ENCODE measurements at regions not wholly inside any gene's neighbourhood (a gene's known extent, or its start where the extent isn't known, plus 50 kb on each side); places are given as distances from the start of the nearest gene placed in this dataset.

DNA sequence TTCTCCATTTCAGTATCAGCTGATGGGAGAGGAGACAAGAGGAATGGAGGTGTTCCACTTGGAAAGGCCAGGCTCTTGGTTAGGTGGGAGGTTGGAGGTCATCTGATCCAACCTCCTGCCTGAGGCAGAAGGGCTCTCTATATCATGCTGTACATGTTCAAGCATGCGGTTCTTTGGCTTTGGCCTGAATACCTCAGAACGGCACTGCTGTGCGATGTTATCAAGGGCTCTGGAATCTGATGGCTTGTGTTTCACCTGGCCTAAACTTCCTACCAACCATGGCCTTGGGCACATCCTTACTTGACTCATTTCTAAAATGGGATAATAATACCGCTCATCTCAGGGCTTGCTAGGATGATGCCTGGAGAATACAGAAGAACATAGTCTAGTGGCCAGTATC, 90.1 kb upstream of the FAM169A start:
- no peak for DNase-seq (ENCODE audit: low read depth in 2 of 3, low spot score in 2 of 3)

DNA sequence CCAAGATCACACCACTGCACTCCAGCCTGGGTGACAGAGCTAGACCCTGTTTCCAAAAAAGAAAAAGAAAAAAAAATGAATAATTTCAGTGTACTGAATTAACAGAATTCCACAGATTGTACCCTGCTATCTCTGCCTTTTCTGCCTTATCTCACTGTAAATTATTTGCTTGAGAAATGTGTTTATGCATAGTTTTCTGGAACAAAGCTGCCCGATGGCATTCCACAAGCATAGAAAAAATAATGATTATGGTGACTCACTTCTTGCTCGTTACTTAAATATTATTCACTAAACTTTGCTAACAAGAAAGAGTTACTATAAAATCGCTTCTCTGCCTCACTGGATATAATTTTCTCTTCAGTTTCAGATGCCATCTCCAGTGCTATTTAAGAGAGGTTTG, 88.7 kb upstream of the FAM169A start:
- no peak for DNase-seq (ENCODE audit: low read depth in 2 of 3, low spot score in 2 of 3)

GRCh38 chr5:74953937-74954720, 87.9 kb upstream of the FAM169A start:
- DNase-seq (ENCODE audit: low read depth in 2 of 3, low spot score in 2 of 3), result no peak

- DNase-seq (ENCODE audit: low read depth in 2 of 3, low spot score in 2 of 3), result no peak
These were observed 87.4 kb upstream of the FAM169A start for GRCh38 chr5:74953554-74953936.

DNA sequence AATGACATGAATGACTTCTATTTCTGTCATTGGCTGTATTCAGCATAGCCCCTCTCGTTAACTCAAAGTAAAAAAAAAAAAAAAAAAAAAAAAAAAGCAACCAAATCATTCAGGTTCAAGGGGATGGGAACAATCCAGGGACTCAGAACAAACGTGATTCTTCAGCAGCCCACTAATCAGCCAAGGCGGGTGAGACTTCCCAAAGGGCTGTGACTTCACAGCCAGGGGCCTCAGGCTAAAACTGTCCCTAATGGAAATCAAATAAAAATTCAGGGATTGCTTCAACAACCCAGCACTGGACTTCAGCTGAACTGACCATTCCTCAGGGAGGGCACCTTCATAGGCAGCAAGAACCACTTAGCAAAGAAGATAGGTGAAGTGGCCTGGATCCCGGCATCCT, 86.2 kb upstream of the FAM169A start:
- no peak for DNase-seq (ENCODE audit: low read depth in 2 of 3, low spot score in 2 of 3)

DNA sequence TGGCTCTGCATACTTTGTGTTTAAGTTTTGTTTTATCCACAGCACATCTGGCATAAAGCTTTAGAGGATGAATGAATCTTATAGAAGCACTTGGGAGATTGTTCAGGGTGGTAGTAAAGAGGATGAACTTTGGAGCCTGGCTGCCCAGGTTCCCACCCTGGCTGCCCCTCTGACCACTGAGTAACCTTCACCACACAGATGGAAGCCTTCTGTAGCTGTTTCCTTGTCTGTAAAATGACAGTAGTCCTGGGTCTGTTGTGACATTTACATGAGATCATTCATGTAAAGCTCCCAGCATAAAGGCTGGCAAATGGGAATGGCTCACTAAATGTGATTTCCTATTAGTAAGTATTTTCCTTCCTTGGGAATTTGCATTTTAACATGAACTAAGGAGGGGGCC, 85.7 kb upstream of the FAM169A start:
- DNase-seq (ENCODE audit: low read depth in 2 of 3, low spot score in 2 of 3), result no peak

DNA sequence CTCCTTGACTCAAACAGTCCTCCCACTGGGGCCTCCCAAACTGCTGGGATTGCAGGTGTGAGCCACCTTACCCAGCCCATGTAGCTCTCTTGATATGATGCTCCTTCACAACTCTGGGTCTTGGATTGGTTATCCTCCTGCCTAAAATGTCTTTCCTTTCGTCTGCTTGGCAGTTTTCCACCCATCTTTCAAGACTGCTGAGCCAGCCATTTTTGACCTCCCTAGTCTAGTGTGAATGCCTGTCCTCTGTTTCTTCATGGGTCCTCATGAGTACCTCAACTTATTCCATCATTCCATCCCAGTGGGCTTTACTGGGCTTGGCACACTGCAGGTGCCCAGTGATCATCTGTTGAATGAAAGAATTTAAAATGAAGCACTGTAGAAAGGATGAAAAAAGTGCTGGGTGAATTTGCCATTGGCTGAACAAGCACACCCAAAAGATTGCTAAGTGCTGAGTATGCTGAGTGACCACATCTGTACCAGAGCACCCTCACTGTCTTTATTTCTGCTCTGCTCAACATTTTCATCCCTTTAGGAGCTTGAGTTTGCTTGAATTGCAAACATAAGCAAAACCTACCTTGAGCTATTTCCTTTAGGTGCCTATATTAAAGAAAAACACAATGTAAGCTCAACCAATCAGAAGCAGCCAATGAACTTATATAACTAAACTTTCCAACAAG, 84.8 kb upstream of the FAM169A start:
- DNase-seq (ENCODE audit: low read depth in 2 of 3, low spot score in 2 of 3), result no peak

DNA sequence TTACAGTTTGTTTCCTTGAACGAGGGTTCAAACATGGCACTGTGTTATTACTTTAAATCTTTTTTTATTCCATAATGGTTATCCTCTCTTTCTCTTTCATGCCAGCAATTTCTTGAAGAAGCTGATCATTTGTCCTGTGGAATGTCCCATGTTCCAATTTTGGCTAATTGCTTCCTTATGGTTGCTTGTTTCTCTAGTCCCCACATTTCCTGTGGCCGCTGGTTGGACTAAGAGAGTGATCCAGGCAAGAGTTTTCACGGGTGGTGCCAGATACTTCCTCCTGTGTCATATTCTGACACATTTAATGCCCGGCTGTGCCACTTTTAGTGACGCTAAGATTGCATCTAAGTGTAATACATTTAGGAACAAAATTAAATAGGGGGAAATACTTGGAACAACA, 83.8 kb upstream of the FAM169A start:
- DNase-seq (ENCODE audit: low read depth in 2 of 3, low spot score in 2 of 3), result no peak

- no peak for DNase-seq (ENCODE audit: low read depth in 2 of 3, low spot score in 2 of 3)
These were observed 81.9 kb upstream of the FAM169A start for GRCh38 chr5:74948031-74948546.

- no peak for DNase-seq (ENCODE audit: low read depth in 2 of 3, low spot score in 2 of 3)
These were observed 80.3 kb upstream of the FAM169A start for GRCh38 chr5:74946471-74946870.

DNA sequence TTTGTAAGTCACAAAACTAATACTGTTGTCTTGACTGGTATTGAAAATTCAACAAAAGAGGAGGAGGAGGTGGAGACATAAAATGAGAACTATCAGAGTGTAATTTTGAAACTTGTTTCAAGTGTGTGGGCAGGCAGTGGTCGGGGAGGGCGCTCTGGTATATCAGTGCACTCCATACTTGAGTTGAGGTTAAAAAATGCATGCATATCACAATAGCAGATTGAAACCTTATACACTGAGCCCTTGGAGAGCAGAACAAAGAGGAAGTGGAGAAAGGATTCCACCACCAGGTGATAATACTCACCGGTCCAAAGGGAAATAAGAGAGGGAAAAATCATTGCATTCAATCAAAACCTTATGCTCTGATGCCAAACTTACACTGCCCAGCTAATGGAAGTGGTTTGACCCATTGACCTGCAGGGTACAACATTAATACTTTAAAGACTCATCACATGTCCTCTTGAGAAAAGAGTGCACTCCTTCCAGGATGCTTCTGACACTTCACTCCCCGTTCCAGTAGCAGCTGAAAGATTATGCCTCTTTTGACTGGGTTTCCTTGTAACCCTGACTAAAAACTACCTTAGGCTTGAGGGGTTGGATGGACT, 79.5 kb upstream of the FAM169A start:
- peak in 2 of 3 experiments; percentile 2 to 10 for DNase-seq (ENCODE audit: low read depth in 2 of 3, low spot score in 2 of 3)

- no peak for DNase-seq (ENCODE audit: low read depth in 2 of 3, low spot score in 2 of 3)
These were observed 77.7 kb upstream of the FAM169A start for GRCh38 chr5:74943905-74944304.

DNA sequence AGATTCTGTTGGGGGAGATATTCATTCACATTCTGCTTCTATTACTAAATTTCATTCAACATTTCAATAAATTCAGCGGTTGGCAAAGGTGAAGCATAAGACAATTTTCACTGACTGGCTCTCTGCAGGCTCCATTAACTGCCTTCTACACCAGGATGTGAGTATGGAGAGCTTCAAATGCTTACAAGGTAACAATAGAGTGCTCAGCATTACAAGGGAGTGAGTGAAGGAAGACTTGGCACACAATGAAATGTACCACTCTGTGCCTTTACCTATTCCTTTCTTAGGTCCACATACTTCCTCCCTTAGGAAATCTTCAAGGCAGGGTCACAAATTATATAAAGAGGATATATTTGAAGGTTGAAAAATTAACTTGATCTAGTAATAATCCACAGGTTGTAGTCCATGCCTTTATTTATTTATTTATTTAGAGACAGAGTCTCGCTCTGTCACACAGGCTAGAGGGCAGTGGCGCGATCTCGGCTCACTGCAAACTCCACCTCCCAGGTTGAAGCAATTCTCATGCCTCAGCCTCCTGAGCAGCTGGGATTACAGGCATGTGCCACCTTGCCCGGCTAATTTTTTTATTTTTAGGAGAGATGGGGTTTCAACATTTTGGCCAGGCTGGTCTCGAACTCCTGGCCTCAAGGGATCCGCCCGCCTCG, 76.6 kb upstream of the FAM169A start:
- DNase-seq (ENCODE audit: low read depth in 2 of 3, low spot score in 2 of 3), result no peak

DNA sequence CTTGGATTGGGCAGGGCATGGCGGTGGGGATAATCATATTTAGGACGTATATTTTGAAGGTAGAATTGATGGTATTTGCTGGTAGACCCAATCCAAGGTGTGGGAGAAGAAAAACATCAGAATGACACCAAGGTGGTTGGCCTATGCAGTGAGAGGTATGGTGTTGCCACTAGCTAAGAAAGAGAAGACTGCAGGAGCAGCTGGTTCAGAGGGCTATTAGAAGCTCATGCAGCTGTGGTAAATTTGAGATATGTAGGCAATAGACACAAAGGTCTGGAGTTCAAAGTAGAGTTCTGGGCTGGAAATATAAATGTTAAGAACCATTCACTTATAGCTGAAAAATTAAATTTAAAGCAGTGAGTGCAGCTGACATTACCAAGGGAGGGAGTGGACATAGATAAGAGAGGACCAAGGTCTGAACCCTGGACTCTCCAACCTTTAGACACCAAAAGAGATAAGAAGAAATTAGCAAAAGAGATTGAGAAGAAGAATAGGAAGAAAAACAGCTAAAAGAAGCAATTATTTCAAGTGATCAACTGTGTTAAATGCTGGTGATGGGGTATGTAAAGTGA, 74.7 kb upstream of the FAM169A start:
- no peak for DNase-seq (ENCODE audit: low read depth in 2 of 3, low spot score in 2 of 3)

- no peak for DNase-seq (ENCODE audit: low read depth in 2 of 3, low spot score in 2 of 3)
These were observed 72.2 kb upstream of the FAM169A start for GRCh38 chr5:74938250-74938933.

DNA sequence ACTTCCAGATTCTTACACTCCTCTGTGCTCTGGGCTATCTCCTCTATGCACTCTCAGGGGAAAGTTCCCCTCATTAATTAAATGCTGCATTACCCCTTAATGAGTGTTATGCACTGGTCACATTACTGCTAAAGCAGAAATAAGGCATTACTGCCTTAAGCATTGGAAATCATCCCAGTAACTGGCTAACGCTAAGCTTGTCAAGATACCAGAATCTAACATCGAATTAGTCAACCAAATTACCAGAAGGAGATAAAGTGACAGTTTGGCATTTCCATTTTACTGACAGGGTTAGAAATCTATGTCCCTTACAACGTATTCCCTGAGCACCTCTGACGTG, 69.5 kb upstream of the FAM169A start:
- no peak for DNase-seq (ENCODE audit: low read depth in 2 of 3, low spot score in 2 of 3)

DNA sequence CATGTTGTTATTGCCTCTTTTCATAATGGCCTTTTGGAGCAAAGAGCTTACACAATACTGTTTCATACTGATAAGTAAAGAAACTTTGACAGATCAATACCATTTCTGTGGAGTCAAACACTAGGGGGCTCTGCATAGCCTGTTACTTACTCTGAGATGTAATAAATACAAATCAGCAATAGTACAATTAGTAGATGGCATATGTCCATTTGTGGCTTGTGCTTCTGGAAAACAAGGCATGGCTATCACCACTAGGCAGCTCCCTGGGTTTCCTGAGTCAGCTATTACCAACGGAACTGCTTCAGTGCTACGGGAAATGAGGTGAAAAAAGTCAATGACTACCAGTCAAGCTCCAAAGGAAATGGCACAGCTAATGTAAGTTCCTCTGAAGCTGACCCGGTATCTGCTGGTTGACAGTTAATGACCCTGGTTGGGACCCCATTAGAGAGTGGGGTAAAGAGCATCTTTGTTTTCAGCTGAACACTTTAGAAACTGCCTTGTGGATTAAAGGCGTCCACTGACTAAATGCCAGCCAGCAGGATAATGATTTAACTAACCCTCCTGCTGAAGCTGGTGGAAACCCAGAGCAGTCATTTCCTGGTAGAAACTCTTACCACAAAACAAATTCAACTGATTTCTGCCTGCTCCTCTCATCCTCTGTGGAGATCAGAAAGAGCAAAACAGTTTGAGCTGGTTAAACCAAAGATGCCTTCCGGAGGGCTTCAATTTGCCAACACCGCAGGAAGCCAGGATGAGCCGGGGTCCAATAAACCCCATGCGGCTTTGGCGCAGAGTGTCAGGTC, 69.0 kb upstream of the FAM169A start:
- peak in 2 of 3 experiments; percentile 9 to 13 for DNase-seq (ENCODE audit: low read depth in 2 of 3, low spot score in 2 of 3)

DNA sequence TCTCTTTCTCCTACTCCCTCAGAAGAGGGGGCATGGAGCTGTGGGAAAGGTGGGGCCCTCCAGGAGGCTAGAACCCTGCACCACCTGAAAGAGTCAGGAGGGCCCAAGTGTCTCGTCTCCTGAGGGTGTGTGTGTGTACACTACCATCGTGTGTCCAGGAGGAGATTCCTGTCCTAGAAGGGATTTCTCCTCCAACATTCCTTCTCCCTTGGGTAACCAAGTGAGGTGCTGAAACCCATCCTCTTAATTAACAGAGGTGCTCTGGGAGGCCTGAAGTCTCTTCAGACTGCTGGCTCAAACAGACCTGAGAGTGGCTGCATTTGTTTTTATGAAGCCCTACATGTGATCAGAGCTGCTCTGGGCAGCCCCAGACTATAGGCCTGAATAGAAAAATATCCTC, 61.1 kb upstream of the FAM169A start:
- no peak for DNase-seq (ENCODE audit: low read depth in 2 of 3, low spot score in 2 of 3)

DNA sequence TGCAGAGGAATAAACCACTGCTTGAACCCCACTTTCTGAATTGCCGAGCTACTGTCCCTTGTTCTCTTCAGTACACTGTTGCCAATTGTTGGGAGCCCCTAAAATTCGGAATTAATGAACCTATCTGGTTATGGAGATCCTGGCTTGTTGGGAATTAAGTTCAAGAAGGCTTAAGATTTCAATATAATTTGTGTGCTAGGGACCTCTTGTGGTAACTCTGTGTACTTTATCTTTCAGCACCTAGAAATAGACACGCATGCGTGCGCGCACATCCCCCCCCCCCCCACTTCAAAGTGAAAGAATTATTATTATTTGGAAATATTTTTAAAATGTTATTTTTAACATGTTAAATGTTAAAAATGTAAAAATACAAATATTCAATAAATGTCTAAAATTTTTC, 53.3 kb upstream of the FAM169A start:
- no peak for DNase-seq (ENCODE audit: low read depth in 2 of 3, low spot score in 2 of 3)

GRCh38 chr5:74919041-74919440, 52.9 kb upstream of the FAM169A start:
- no peak for DNase-seq (ENCODE audit: low read depth in 2 of 3, low spot score in 2 of 3)

Measured in activated CD8-positive, alpha-beta memory T cell treated with anti-CD3 and anti-CD28 coated beads for 48 hours (primary cell).